Common myeloid progenitor, CD34-positive (primary cell): ENCODE measurements at regions not wholly inside any gene's neighbourhood (a gene's known extent, or its start where the extent isn't known, plus 50 kb on each side); places are given as distances from the start of the nearest gene placed in this dataset.
"Not testable (repeated sequence)": the region's sequence is repeated elsewhere in the genome, so short reads cannot be mapped to it uniquely, and the experiment has no call there.

ENCODE experiments used
- CTCF ChIA-PET: fragments of 350-600 bp; sonication (Branson Sonifier 250); formaldehyde crosslinking; loops from one replicate; lab custom pipeline; 2021; ENCODE audit warnings: antibody characterized with exemption; lab: Charles Lee
- POLR2A ChIA-PET: fragments of 350-600 bp; sonication (Branson Sonifier 250); formaldehyde crosslinking; loops from one replicate; lab custom pipeline; 2021; ENCODE audit warnings: antibody characterized with exemption; lab: Charles Lee
- DNase-seq, 3 donors: peaks; one replicate each; pipeline versions ENCODE4 v3.0.0 to v3.0.0-alpha.2; 2013
- H3K27ac ChIP-seq, 2 experiments: 1 replicate in 1 of 2; 2 replicates in 1 of 2; pipeline ENCODE4 v1.7.0; 2013; ENCODE audit warnings: inconsistent platforms in 2 of 2, low read length in 2 of 2, mild to moderate bottlenecking in 2 of 2, low read depth in 1 of 2, moderate library complexity in 1 of 2; ENCODE audit not compliant: severe bottlenecking in 2 of 2, insufficient read depth in 1 of 2, poor library complexity in 1 of 2
- H3K27me3 ChIP-seq, 5 experiments: replicated peaks in 2 of 5; 1 replicate in 3 of 5; 2 replicates in 2 of 5; pipeline versions ENCODE4 v1.6.1 to v1.7.0; 2013; ENCODE audit warnings: low read length in 4 of 5, mild to moderate bottlenecking in 2 of 5, moderate library complexity in 2 of 5, inconsistent platforms in 1 of 5; ENCODE audit not compliant: insufficient read depth in 5 of 5, control insufficient read depth in 4 of 5
- H3K36me3 ChIP-seq, 4 experiments: 1 replicate in 2 of 4; 2 replicates in 2 of 4; pipeline versions ENCODE4 v1.6.1 to v1.7.0; 2013; ENCODE audit warnings: low read length in 3 of 4, control low read depth in 1 of 4, mild to moderate bottlenecking in 1 of 4; ENCODE audit not compliant: control insufficient read depth in 4 of 4, insufficient read depth in 4 of 4
- H3K4me1 ChIP-seq, 4 experiments: 1 replicate in 3 of 4; 2 replicates in 1 of 4; pipeline versions ENCODE4 v1.6.1 to v1.7.1; 2013; ENCODE audit warnings: low read length in 3 of 4, mild to moderate bottlenecking in 3 of 4, control low read depth in 1 of 4, inconsistent platforms in 1 of 4, moderate library complexity in 1 of 4; ENCODE audit not compliant: control insufficient read depth in 4 of 4, insufficient read depth in 4 of 4; ENCODE audit errors: control extremely low read depth in 1 of 4
- H3K4me3 ChIP-seq, 7 experiments: 1 replicate in 4 of 7; 2 replicates in 3 of 7; pipeline versions ENCODE4 v1.5.1 to v1.7.0; 2013; ENCODE audit warnings: mild to moderate bottlenecking in 7 of 7, low read length in 6 of 7, moderate library complexity in 6 of 7, inconsistent platforms in 2 of 7, low read depth in 2 of 7, control low read depth in 1 of 7; ENCODE audit not compliant: insufficient read depth in 4 of 7, control insufficient read depth in 1 of 7; ENCODE audit errors: extremely low read depth in 1 of 7
- H3K9me3 ChIP-seq, 5 experiments: 1 replicate in 4 of 5; 2 replicates in 1 of 5; pipeline versions ENCODE4 v1.6.1 to v1.7.1; 2013; ENCODE audit warnings: low read length in 4 of 5, mild to moderate bottlenecking in 2 of 5, inconsistent platforms in 1 of 5, low read depth in 1 of 5, moderate library complexity in 1 of 5; ENCODE audit not compliant: control insufficient read depth in 4 of 5, insufficient read depth in 2 of 5; ENCODE audit errors: control extremely low read depth in 1 of 5
- WGBS: methylation state at CpG from one replicate; pipeline ENCODE4 v1.1.5; 2013; ENCODE audit not compliant: insufficient coverage; 5-methylcytosine and 5-hydroxymethylcytosine counted together

DNA sequence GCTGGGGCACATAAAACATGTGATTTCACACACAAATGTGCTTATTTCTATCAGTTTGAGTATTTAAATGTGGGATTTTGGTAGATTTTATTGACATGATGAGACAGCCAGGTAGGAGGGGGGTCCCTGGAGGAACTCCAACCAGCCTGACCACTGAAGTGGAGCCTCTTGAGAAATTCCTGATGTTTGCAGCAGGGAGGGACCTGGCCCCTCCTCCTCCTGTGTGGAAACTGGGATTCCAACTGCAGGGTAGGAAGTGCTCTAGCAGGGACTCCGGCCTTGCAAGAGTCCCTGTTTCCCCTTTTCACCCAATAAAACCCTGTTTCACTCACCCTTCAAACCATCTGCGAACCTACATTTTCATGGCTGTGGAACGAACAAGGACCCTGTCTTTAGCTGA lies 2224.0 kb upstream of the AGA start:
- H3K36me3 ChIP-seq = no peaks in the 10 kb centered on the region
- ChIA-PET POLR2A (no interaction called here), CTCF (no interaction called here)
- 14% methylated on average over 1 of the region's 3 CpGs for WGBS
- no peaks in the 10 kb centered on the region for H3K9me3 ChIP-seq
- no peaks in the 10 kb centered on the region for H3K27me3 ChIP-seq
- H3K4me3 ChIP-seq = no peak overlapping the region
- no peak for DNase-seq
- H3K4me1 ChIP-seq = no peaks in the 10 kb centered on the region
- no peak overlapping the region for H3K27ac ChIP-seq

DNA sequence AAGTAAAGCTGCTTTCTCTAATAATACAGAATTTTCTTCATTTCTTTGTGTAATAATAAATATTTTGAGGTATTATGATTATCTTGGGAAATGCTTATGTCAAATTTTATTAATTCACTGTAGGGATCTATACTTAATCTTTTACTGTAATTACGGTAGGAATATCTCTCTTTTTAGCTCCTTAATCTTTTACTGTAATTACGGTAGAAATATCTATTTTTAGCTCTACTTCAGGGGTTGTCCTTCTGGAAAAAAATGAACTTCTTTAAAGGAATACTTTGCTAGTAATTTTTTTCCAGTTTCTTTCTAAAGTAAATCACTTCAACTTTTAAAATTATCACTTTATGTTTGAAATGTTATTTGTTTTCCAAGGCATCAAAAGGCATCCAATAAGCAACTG lies 2229.4 kb upstream of the AGA start:
- ChIA-PET POLR2A (no interaction called here), CTCF (interaction anchor here (1.5 kb wide), 1 partner anchor 17 kb away, joined by 3 read pairs; no protein-coding TSS in a partner anchor)
- Histone ChIP-seq H3K4me1 (no peaks in the 10 kb centered on the region), H3K9me3 (peaks cover 0 to 5% (median 0%) of the 10 kb centered on the region in 5 experiments), H3K36me3 (no peaks in the 10 kb centered on the region), H3K27ac (no peak overlapping the region), H3K27me3 (no peaks in the 10 kb centered on the region), H3K4me3 (no peak overlapping the region)
- no peak for DNase-seq
- WGBS = no CpG with 5 or more reads among the region's 2 CpGs

- DNase-seq = no peak
- Histone ChIP-seq H3K27ac (no peak overlapping the region), H3K4me1 (no peaks in the 10 kb centered on the region), H3K9me3 (peaks cover 0 to 8% (median 3%) of the 10 kb centered on the region in 5 experiments), H3K4me3 (no peak overlapping the region), H3K36me3 (no peaks in the 10 kb centered on the region), H3K27me3 (no peaks in the 10 kb centered on the region)
- ChIA-PET POLR2A (no interaction called here), CTCF (no interaction called here)
- 100% methylated on average over 4 of the region's 8 CpGs for WGBS
Measured at GRCh38 chr4:179678093-179678814, 2236.0 kb upstream of the AGA start.

DNA sequence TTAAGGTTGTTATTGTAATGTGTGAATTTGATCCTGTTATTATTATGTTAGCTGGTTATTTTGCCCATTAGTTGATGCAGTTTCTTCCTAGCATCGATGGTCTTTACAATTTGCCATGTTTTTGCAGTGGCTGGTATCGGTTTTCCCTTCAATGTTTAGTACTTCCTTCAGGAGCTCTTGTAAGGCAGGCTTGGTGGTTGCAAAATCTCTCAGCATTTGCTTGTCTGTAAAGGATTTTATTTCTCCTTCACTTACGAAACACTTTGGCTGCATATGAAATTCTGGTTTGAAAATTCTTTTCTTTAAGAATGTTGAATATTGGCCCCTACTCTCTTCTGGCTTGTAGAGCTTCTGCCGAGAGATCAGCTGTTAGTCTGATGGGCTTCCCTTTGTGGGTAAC lies 2241.4 kb upstream of the AGA start:
- H3K9me3 ChIP-seq, H3K4me1 ChIP-seq, H3K4me3 ChIP-seq, H3K36me3 ChIP-seq, POLR2A ChIA-PET, CTCF ChIA-PET, H3K27me3 ChIP-seq, DNase-seq, H3K27ac ChIP-seq: not testable (repeated sequence)
- WGBS = 100% methylated on average over 2 of the region's 4 CpGs

- no peaks in the 10 kb centered on the region for H3K36me3 ChIP-seq
- no peaks in the 10 kb centered on the region for H3K27me3 ChIP-seq
- ChIA-PET POLR2A (no interaction called here), CTCF (interaction anchor here (1.4 kb wide), 1 partner anchor 14 kb away, joined by 3 read pairs; no protein-coding TSS in a partner anchor)
- no peak for DNase-seq
- H3K4me3 ChIP-seq = no peak overlapping the region
- H3K9me3 ChIP-seq = no peaks in the 10 kb centered on the region
- 50% methylated on average over 1 of the region's 1 CpG for WGBS
- no peak overlapping the region for H3K27ac ChIP-seq
- no peaks in the 10 kb centered on the region for H3K4me1 ChIP-seq
Measured at GRCh38 chr4:179692222-179692621, 2250.0 kb upstream of the AGA start.

DNA sequence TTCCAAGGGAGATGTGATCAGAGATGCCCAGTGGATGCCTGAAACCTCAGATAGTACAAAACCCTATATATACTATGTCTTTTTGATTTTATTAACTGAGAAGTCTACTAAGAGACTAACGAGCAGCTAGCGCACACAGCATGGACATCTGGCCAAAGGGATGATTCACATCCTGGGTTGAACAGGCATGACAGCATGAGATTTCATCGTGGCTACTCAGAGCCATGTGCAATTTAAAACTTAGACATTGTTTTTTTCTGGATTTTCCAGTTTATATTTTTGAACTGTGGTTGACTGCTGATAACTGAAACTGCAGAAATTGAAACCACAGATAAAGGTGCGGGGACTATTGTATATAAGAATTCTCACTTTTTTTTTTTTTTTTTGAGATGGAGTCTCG lies 2252.9 kb upstream of the AGA start:
- no peaks in the 10 kb centered on the region for H3K9me3 ChIP-seq
- no peaks in the 10 kb centered on the region for H3K4me1 ChIP-seq
- no peak for DNase-seq
- H3K27ac ChIP-seq = no peak overlapping the region
- ChIA-PET POLR2A (no interaction called here), CTCF (no interaction called here)
- no peaks in the 10 kb centered on the region for H3K36me3 ChIP-seq
- no peak overlapping the region for H3K4me3 ChIP-seq
- WGBS = 97% methylated on average over 3 of the region's 5 CpGs
- no peaks in the 10 kb centered on the region for H3K27me3 ChIP-seq

GRCh38 chr4:179698321-179698720 lies 2256.1 kb upstream of the AGA start:
- ChIA-PET CTCF (interaction anchor here (0.7 kb wide), 1 partner anchor 9 kb away, joined by 3 read pairs; no protein-coding TSS in a partner anchor), POLR2A (interaction anchor here (0.8 kb wide), 1 partner anchor 1170 kb away, joined by 3 read pairs; no protein-coding TSS in a partner anchor)
- H3K27me3 ChIP-seq = no peaks in the 10 kb centered on the region
- H3K4me1 ChIP-seq = no peaks in the 10 kb centered on the region
- H3K27ac ChIP-seq = no peak overlapping the region
- WGBS = 93% methylated on average over 4 of the region's 5 CpGs
- no peak for DNase-seq
- H3K4me3 ChIP-seq = no peak overlapping the region
- no peaks in the 10 kb centered on the region for H3K9me3 ChIP-seq
- H3K36me3 ChIP-seq = no peaks in the 10 kb centered on the region
